ENCODE measurements at regions not wholly inside any gene's neighbourhood (a gene's known extent, or its start where the extent isn't known, plus 50 kb on each side); places are given as distances from the start of the nearest gene placed in this dataset.

DNA sequence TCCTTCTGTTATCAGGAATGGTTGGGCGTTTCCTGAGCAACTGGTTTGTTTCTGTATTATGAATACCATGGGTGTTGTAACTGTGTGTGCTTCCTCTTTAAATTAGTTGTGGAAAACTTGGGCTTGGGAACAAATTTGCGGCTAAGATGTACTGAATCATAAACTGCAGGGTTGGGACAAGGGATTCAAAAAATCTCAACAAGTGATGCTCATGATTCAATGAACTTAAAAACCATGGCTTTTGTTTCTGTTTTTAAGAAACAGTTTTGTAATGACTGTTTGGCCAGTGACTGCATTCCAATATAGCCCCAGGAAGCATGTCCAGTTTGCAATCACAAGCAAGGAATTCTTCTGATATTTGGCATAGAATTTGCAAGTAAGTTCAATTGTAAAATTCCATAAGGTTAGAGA lies 657.5 kb upstream of the WWC1 start:
- TF ChIP-seq EZH2 (IDR thresholded peaks at IDR 0.05; ENCODE audit: borderline replicate concordance, insufficient read depth, low read length, poor library complexity, severe bottlenecking) (no peak), POLR2AphosphoS5 (IDR thresholded peaks at IDR 0.05) (no peak), TAF1 (IDR thresholded peaks at IDR 0.05; ENCODE audit: low read depth) (no peak), EP300 (conservative IDR thresholded peaks at IDR 0.05; ENCODE audit: poor library complexity, severe bottlenecking) (no peak)
- TF ChIP-seq, protein P1, sequence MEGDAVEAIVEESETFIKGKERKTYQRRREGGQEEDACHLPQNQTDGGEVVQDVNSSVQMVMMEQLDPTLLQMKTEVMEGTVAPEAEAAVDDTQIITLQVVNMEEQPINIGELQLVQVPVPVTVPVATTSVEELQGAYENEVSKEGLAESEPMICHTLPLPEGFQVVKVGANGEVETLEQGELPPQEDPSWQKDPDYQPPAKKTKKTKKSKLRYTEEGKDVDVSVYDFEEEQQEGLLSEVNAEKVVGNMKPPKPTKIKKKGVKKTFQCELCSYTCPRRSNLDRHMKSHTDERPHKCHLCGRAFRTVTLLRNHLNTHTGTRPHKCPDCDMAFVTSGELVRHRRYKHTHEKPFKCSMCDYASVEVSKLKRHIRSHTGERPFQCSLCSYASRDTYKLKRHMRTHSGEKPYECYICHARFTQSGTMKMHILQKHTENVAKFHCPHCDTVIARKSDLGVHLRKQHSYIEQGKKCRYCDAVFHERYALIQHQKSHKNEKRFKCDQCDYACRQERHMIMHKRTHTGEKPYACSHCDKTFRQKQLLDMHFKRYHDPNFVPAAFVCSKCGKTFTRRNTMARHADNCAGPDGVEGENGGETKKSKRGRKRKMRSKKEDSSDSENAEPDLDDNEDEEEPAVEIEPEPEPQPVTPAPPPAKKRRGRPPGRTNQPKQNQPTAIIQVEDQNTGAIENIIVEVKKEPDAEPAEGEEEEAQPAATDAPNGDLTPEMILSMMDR (IDR thresholded peaks at IDR 0.05; ENCODE audit: poor library complexity, severe bottlenecking), result no peak
- TF ChIP-seq, protein P2, sequence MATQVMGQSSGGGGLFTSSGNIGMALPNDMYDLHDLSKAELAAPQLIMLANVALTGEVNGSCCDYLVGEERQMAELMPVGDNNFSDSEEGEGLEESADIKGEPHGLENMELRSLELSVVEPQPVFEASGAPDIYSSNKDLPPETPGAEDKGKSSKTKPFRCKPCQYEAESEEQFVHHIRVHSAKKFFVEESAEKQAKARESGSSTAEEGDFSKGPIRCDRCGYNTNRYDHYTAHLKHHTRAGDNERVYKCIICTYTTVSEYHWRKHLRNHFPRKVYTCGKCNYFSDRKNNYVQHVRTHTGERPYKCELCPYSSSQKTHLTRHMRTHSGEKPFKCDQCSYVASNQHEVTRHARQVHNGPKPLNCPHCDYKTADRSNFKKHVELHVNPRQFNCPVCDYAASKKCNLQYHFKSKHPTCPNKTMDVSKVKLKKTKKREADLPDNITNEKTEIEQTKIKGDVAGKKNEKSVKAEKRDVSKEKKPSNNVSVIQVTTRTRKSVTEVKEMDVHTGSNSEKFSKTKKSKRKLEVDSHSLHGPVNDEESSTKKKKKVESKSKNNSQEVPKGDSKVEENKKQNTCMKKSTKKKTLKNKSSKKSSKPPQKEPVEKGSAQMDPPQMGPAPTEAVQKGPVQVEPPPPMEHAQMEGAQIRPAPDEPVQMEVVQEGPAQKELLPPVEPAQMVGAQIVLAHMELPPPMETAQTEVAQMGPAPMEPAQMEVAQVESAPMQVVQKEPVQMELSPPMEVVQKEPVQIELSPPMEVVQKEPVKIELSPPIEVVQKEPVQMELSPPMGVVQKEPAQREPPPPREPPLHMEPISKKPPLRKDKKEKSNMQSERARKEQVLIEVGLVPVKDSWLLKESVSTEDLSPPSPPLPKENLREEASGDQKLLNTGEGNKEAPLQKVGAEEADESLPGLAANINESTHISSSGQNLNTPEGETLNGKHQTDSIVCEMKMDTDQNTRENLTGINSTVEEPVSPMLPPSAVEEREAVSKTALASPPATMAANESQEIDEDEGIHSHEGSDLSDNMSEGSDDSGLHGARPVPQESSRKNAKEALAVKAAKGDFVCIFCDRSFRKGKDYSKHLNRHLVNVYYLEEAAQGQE (IDR thresholded peaks at IDR 0.05; ENCODE audit: borderline replicate concordance), result no peak
